Pancreas (tissue), 10 donors: ENCODE measurements at regions not wholly inside any gene's neighbourhood (a gene's known extent, or its start where the extent isn't known, plus 50 kb on each side); places are given as distances from the start of the nearest gene placed in this dataset.

Experiments used
- ATAC-seq, 4 donors: fragments of 200-7000 bp; cut with Tn5 transposase; one replicate each; pipeline versions ENCODE4 v1.8.0 to v1.9.1; 2020; ENCODE audit warnings: mild to moderate bottlenecking in 4 of 4, moderate library complexity in 4 of 4
- DNase-seq, 6 donors: peaks; one replicate each; pipeline ENCODE4 v3.0.0-alpha.2; 2020
- FAIRE-seq: peaks from 2 replicates; lab custom pipeline; 2012; peaks lifted over from hg19 to GRCh38; lab: Jason Lieb, UNC
- H3K27ac ChIP-seq, 4 donors: fragments of 200-600 bp; sonication (generic); 1 replicate in 3 of 4; 2 replicates in 1 of 4; pipeline versions ENCODE4 v1.5.0 to v1.8.0; 2020
- H3K27me3 ChIP-seq, 4 donors: fragments of 200-600 bp; one replicate each; pipeline ENCODE4 v1.8.0; 2021
- H3K36me3 ChIP-seq, 3 donors: fragments of 200-600 bp; sonication (generic) in 1 of 3; one replicate each; pipeline versions ENCODE4 v1.5.0 to v1.8.0; 2020 to 2021
- H3K4me1 ChIP-seq, 3 donors: fragments of 200-600 bp; one replicate each; pipeline ENCODE4 v1.8.0; 2021
- H3K4me3 ChIP-seq, 4 donors: fragments of 200-600 bp; sonication (generic) in 2 of 4; one replicate each; pipeline versions ENCODE4 v1.5.0 to v1.8.0; 2020 to 2021
- H3K9me3 ChIP-seq, 4 donors: fragments of 200-600 bp; one replicate each; pipeline ENCODE4 v1.8.0; 2021
- WGBS, 2 donors: extraction: QIAGEN DNeasy Blood & Tissue Kit; methylation state at CpG; one replicate each; pipeline ENCODE4 v1.1.7; 2013; 5-methylcytosine and 5-hydroxymethylcytosine counted together
- intact Hi-C, 3 donors: fragments of 100-400 bp; cut with DNase I; formaldehyde crosslinking; loops; one replicate each; pipeline versions ENCODE4 v1.11.1 to v1.14.2; 2022
- TF ChIP-seq, protein P1 (sequence below), 4 donors: fragments of 200-600 bp; sonication (generic) in 3 of 4; IDR thresholded peaks; one replicate each; pipeline versions ENCODE4 v1.5.0 to v1.8.0; 2021; ENCODE audit warnings: antibody characterized with exemption in 4 of 4
- donor health status: healthy with polysubstance abuse.
- donor health status: DM: no; HTN: no; CAD: no; lungs with moderate emphysema.
- donor health status: DM: no; HTN: no; CAD: no.
- donor health status: control.
- donor health status: control.
- donor health status: Bipolar disorder and iron deficiency.
- donor health status: DM: yes; HTN: yes; CAD: no.
- donor health status: DM: no; HTN: no; CAD: no.
- donor health status: DM: no; HTN: no; CAD: no.
- donor health status: DM: yes; HTN: yes; CAD: no.

GRCh38 chr20:52793339-52793963 is 178.7 kb upstream of the TSHZ2 start:
- intact Hi-C loops = no loop called here
- Histone ChIP-seq H3K36me3 (no peaks in the 10 kb centered on the region), H3K4me3 (no peak overlapping the region), H3K4me1 (peaks cover 0 to 4% (median 0%) of the 10 kb centered on the region in 3 donors), H3K27me3 (no peaks in the 10 kb centered on the region), H3K27ac (no peak overlapping the region), H3K9me3 (no peaks in the 10 kb centered on the region)
- no peak for DNase-seq
- WGBS, 2 donors = 89 to 93% methylated on average over 7 of the region's 7 CpGs
- ATAC-seq = no peak
- FAIRE-seq = no peak
- TF ChIP-seq, protein P1, sequence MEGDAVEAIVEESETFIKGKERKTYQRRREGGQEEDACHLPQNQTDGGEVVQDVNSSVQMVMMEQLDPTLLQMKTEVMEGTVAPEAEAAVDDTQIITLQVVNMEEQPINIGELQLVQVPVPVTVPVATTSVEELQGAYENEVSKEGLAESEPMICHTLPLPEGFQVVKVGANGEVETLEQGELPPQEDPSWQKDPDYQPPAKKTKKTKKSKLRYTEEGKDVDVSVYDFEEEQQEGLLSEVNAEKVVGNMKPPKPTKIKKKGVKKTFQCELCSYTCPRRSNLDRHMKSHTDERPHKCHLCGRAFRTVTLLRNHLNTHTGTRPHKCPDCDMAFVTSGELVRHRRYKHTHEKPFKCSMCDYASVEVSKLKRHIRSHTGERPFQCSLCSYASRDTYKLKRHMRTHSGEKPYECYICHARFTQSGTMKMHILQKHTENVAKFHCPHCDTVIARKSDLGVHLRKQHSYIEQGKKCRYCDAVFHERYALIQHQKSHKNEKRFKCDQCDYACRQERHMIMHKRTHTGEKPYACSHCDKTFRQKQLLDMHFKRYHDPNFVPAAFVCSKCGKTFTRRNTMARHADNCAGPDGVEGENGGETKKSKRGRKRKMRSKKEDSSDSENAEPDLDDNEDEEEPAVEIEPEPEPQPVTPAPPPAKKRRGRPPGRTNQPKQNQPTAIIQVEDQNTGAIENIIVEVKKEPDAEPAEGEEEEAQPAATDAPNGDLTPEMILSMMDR (IDR thresholded peaks at IDR 0.05) = no peak

DNA sequence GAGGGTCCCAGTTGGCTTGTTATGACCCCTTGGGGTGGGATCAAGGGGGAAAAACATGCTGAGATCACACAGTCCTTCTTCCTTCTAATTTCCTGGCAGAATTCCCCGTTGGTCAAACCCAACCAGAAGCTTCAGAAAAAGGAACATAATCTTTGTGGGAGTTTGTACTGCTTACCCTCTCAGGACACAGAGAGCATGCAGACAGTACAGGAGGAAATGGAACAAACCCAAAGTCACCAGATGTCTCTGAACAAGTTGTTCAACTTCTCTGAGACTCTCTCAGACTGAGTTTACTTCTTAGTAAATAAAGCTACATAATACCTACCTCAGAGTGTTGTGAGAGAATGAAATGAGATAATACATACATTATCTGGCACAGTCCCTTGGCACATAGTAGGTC is 181.1 kb upstream of the TSHZ2 start:
- H3K36me3 ChIP-seq = no peaks in the 10 kb centered on the region
- ATAC-seq = peak in 2 of 4 donors; percentile 19 to 57
- 60 to 88% methylated on average over 1 of the region's 1 CpG for WGBS, 2 donors

DNA sequence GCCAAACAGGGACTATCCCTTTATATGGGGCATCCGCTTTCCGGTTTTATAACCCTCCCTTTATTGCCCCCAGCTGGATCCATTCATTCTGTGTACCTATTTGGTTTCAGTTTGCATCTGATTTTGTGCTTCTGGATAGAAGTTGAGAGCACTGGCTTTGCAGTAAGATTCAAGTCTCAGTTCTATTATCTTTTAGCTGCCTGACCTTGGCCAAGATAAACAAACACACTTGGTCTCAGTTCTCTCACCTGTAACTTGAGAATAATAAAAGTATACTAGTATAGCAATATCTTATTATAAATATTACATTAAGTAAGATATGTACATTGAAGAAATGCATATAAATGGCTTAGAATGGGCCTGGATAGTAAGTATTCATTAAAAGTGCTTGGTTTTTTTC is 182.4 kb upstream of the TSHZ2 start:
- Histone ChIP-seq H3K4me1 (peaks cover 0 to 4% (median 0%) of the 10 kb centered on the region in 3 donors), H3K27me3 (no peaks in the 10 kb centered on the region), H3K4me3 (no peak overlapping the region), H3K36me3 (no peaks in the 10 kb centered on the region), H3K9me3 (no peaks in the 10 kb centered on the region), H3K27ac (no peak overlapping the region)
- ATAC-seq (peak in 2 of 4 donors; percentile 62 to 78), DNase-seq (no peak), FAIRE-seq (no peak)
- 66 to 71% methylated on average over 2 of the region's 2 CpGs for WGBS, 2 donors
- TF ChIP-seq, protein P1 (IDR thresholded peaks at IDR 0.05) = no peak
- intact Hi-C loops = no loop called here

More for the DNA sequence above, 181.1 kb upstream of the TSHZ2 start:
- Histone ChIP-seq H3K9me3 (no peaks in the 10 kb centered on the region), H3K27me3 (no peaks in the 10 kb centered on the region), H3K4me1 (peaks cover 0 to 4% (median 0%) of the 10 kb centered on the region in 3 donors), H3K27ac (no peak overlapping the region), H3K4me3 (no peak overlapping the region)
- intact Hi-C loops = no loop called here
- TF ChIP-seq, protein P1 (IDR thresholded peaks at IDR 0.05) = no peak
- FAIRE-seq = no peak
- DNase-seq = no peak

DNA sequence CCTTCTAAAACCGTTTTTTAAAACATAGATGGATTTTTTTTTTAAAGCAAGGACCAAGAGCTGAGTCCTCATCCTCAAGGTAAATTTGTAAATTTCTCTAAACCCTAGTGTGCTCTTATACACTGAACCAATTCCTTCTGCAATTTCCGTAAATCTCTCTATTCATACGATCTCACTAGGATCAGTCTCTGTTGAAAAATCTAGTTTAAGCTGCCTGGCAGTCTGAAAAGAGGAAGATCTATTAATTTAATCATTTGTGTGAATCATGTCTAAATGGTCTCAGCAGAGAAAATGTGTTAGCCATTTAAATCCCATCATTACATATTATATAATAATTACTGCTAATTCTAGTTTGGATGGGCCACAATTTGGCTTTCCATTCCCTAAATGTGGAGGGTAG is 184.2 kb upstream of the TSHZ2 start:
- TF ChIP-seq, protein P1 (IDR thresholded peaks at IDR 0.05) = no peak
- no peak overlapping the region for H3K27ac ChIP-seq
- no peak overlapping the region for H3K4me3 ChIP-seq
- FAIRE-seq (no peak), ATAC-seq (no peak), DNase-seq (no peak)
- no peaks in the 10 kb centered on the region for H3K9me3 ChIP-seq
- H3K4me1 ChIP-seq = peaks cover 0 to 4% (median 0%) of the 10 kb centered on the region in 3 donors
- no peaks in the 10 kb centered on the region for H3K27me3 ChIP-seq
- H3K36me3 ChIP-seq = no peaks in the 10 kb centered on the region
- intact Hi-C loops = no loop called here
- WGBS, 2 donors = 71 to 81% methylated on average over 3 of the region's 3 CpGs

- no peaks in the 10 kb centered on the region for H3K27me3 ChIP-seq
- FAIRE-seq (no peak), ATAC-seq (no peak), DNase-seq (no peak)
- no peaks in the 10 kb centered on the region for H3K9me3 ChIP-seq
- no peak overlapping the region for H3K27ac ChIP-seq
- intact Hi-C loops = no loop called here
- TF ChIP-seq, protein P1 (IDR thresholded peaks at IDR 0.05) = no peak
- H3K4me3 ChIP-seq = no peak overlapping the region
- peaks cover 0 to 4% (median 0%) of the 10 kb centered on the region in 3 donors for H3K4me1 ChIP-seq
- no peaks in the 10 kb centered on the region for H3K36me3 ChIP-seq
- 53% methylated on average over 3 of the region's 3 CpGs for WGBS, 2 donors
These were observed 184.9 kb upstream of the TSHZ2 start for GRCh38 chr20:52787216-52787615.
